ENCODE measurements at regions not wholly inside any gene's neighbourhood (a gene's known extent, or its start where the extent isn't known, plus 50 kb on each side); places are given as distances from the start of the nearest gene placed in this dataset.

- FAIRE-seq, result no peak
- H3K27ac ChIP-seq (ENCODE audit: extremely low read depth, low read depth, low read length), result no peak overlapping the region
- no peaks in the 10 kb centered on the region for H3K9me3 ChIP-seq (replicated peaks; ENCODE audit: control insufficient read depth, insufficient read depth, low read depth, low read length)
- TF ChIP-seq ZHX1 (conservative IDR thresholded peaks at IDR 0.05; ENCODE audit: low read length), result no peak
- TF ChIP-seq KAT7 (CRISPR knock-in tag; IDR thresholded peaks at IDR 0.05; ENCODE audit: borderline replicate concordance), result no peak
- no peak for TF ChIP-seq THRAP3 (IDR thresholded peaks at IDR 0.05; ENCODE audit: borderline replicate concordance)
- no peak for TF ChIP-seq ETV5 (CRISPR knock-in tag; IDR thresholded peaks at IDR 0.05; ENCODE audit: low read depth)
- no peak for TF ChIP-seq IFI16 (CRISPR knock-in tag; IDR thresholded peaks at IDR 0.05)
- no peak for TF ChIP-seq ZBTB5 (IDR thresholded peaks at IDR 0.05)
- no peak for TF ChIP-seq BCOR (IDR thresholded peaks at IDR 0.05)
- TF ChIP-seq KAT2B (IDR thresholded peaks at IDR 0.05; ENCODE audit: low read depth, low read length), result no peak
- TF ChIP-seq FOXO4 (CRISPR knock-in tag; IDR thresholded peaks at IDR 0.05), result no peak
- no peak for TF ChIP-seq ARID1B (IDR thresholded peaks at IDR 0.05)
- no peak for TF ChIP-seq TCF15 (CRISPR knock-in tag; IDR thresholded peaks at IDR 0.05)
- no peak for TF ChIP-seq TCF7L2 (IDR thresholded peaks at IDR 0.05; ENCODE audit: low read depth, low read length)
- no peaks in the 10 kb centered on the region for H3K79me2 ChIP-seq (ENCODE audit: control insufficient read depth, insufficient read depth, low read length)
- no peak for DNase-seq (ENCODE audit: extremely low read depth in 1 of 4, low spot score in 3 of 4)
- no peaks in the 10 kb centered on the region for H4K20me1 ChIP-seq (replicated peaks; ENCODE audit: control insufficient read depth, insufficient read depth, low read length)
- no peak overlapping the region for H2AFZ ChIP-seq (ENCODE audit: low read depth, low read length)
- no peaks in the 10 kb centered on the region for H3K27me3 ChIP-seq (ENCODE audit: control insufficient read depth in 2 of 2, insufficient read depth in 2 of 2, low read length in 2 of 2)
- POLR2A ChIA-PET, result no interaction called here
- H3K36me3 ChIP-seq (ENCODE audit: control insufficient read depth, insufficient read depth, low read length), result no peaks in the 10 kb centered on the region
- H3K4me3 ChIP-seq, result no peak overlapping the region
- intact Hi-C loops (cut with micrococcal nuclease) (no loop called here), in situ Hi-C loops (cut with MboI) (no loop called here)
- no peaks in the 10 kb centered on the region; a peak in 1 of 5 replicates for H3K4me1 ChIP-seq (replicated peaks in 1 of 2; ENCODE audit: control insufficient read depth in 2 of 2, insufficient read depth in 2 of 2, low read length in 2 of 2)
- BruUV-seq (replicated peaks), result no TSS peak
- no peak overlapping the region for H3K9ac ChIP-seq (ENCODE audit: insufficient read depth in 1 of 2, low read depth in 2 of 2, low read length in 2 of 2)
- WGBS (ENCODE audit: insufficient coverage, low coverage, missing lambda C conversion rate), result 74% methylated on average over 3 of the region's 3 CpGs
- H3K9me1 ChIP-seq (ENCODE audit: control insufficient read depth, insufficient read depth, low read length), result no peaks in the 10 kb centered on the region
- ATAC-seq, result no peak
- H3K4me2 ChIP-seq (ENCODE audit: insufficient read depth, low read length), result no peak overlapping the region
- CTCF ChIA-PET (ENCODE audit: low intra/inter-chr PET ratio), result no interaction called here
Observed at GRCh38 chr21:29396951-29397455, 98.3 kb downstream of the BACH1 start.
